ENCODE measurements at regions not wholly inside any gene's neighbourhood (a gene's known extent, or its start where the extent isn't known, plus 50 kb on each side); places are given as distances from the start of the nearest gene placed in this dataset.

DNA sequence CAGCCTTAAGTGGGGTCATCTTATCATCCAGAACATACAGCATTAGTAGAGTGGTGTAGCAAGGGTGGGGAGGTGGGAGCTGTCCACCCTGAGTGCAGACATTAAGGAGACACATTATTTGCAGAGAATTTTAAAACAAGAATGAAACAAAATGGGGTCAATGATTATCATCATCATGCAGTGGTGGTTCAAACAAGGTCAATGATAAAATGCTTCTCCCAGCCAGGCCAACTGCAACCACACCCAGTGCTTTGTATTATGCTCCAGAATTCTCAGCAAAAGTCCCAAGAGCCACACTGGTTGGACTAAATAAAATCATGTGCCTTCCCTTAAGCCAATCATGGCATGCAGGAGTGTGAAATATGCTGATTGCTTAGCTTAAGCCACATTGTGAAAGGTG, 96.7 kb upstream of the FHIT start:
- TF ChIP-seq, protein P1, sequence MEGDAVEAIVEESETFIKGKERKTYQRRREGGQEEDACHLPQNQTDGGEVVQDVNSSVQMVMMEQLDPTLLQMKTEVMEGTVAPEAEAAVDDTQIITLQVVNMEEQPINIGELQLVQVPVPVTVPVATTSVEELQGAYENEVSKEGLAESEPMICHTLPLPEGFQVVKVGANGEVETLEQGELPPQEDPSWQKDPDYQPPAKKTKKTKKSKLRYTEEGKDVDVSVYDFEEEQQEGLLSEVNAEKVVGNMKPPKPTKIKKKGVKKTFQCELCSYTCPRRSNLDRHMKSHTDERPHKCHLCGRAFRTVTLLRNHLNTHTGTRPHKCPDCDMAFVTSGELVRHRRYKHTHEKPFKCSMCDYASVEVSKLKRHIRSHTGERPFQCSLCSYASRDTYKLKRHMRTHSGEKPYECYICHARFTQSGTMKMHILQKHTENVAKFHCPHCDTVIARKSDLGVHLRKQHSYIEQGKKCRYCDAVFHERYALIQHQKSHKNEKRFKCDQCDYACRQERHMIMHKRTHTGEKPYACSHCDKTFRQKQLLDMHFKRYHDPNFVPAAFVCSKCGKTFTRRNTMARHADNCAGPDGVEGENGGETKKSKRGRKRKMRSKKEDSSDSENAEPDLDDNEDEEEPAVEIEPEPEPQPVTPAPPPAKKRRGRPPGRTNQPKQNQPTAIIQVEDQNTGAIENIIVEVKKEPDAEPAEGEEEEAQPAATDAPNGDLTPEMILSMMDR (conservative IDR thresholded peaks at IDR 0.05 in 1 of 2, IDR thresholded peaks at IDR 0.05 in 1 of 2; ENCODE audit: low read depth in 1 of 2, low read length in 2 of 2) = no peak
- Histone ChIP-seq H3K79me2 (ENCODE audit: control insufficient read depth, insufficient read depth, low read length) (no peaks in the 10 kb centered on the region), H3K27me3 (ENCODE audit: control insufficient read depth, insufficient read depth, low read length) (no peaks in the 10 kb centered on the region), H4K20me1 (ENCODE audit: control insufficient read depth, extremely low read depth, insufficient read depth, low read length) (no peaks in the 10 kb centered on the region), H3K4me1 (ENCODE audit: control insufficient read depth, extremely low read depth, insufficient read depth, low read length) (no peaks in the 10 kb centered on the region), H3K9ac (ENCODE audit: insufficient read depth, low read length) (no peak overlapping the region), H3K27ac (ENCODE audit: insufficient read depth, low read length) (no peak overlapping the region), H3K4me2 (ENCODE audit: extremely low read depth, insufficient read depth, low read length) (no peak overlapping the region), H3K9me3 (ENCODE audit: control insufficient read depth, insufficient read depth, low read depth, low read length) (no peaks in the 10 kb centered on the region), H3K36me3 (ENCODE audit: control insufficient read depth, insufficient read depth, low read length) (no peaks in the 10 kb centered on the region), H2AFZ (ENCODE audit: low read length) (no peak overlapping the region), H3K4me3 (replicated peaks in 1 of 4; ENCODE audit: control extremely low read depth in 1 of 4, insufficient read depth in 1 of 4, low read depth in 3 of 4, low read length in 4 of 4) (no peak overlapping the region)
- no peak for DNase-seq (ENCODE audit: low read depth in 2 of 2)

DNA sequence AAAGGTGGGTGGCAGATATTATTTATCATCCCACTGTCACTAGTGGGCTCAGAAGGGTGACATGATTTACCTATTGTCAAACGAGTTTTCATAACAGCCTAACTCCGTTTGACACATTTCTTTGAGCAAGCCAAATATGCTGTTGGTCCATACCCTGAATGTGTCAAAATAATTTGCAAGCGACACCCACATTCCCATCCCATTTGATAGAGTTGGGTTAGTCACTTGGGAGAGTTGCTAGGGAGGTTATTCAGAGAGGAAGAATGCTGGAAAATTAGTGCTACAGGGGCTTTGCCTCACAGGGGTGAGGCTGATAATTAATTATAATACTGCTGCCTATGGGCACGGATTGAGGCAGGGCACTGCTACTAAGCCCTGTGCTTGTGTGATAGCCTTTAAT, 98.5 kb upstream of the FHIT start:
- no peak for DNase-seq (ENCODE audit: low read depth in 2 of 2)
- Histone ChIP-seq H3K4me3 (replicated peaks in 1 of 4; ENCODE audit: control extremely low read depth in 1 of 4, insufficient read depth in 1 of 4, low read depth in 3 of 4, low read length in 4 of 4) (no peak overlapping the region), H3K4me1 (ENCODE audit: control insufficient read depth, extremely low read depth, insufficient read depth, low read length) (no peaks in the 10 kb centered on the region), H4K20me1 (ENCODE audit: control insufficient read depth, extremely low read depth, insufficient read depth, low read length) (no peaks in the 10 kb centered on the region), H3K27ac (ENCODE audit: insufficient read depth, low read length) (no peak overlapping the region), H3K9me3 (ENCODE audit: control insufficient read depth, insufficient read depth, low read depth, low read length) (no peaks in the 10 kb centered on the region), H3K79me2 (ENCODE audit: control insufficient read depth, insufficient read depth, low read length) (no peaks in the 10 kb centered on the region), H3K4me2 (ENCODE audit: extremely low read depth, insufficient read depth, low read length) (no peak overlapping the region), H3K36me3 (ENCODE audit: control insufficient read depth, insufficient read depth, low read length) (no peaks in the 10 kb centered on the region), H3K27me3 (ENCODE audit: control insufficient read depth, insufficient read depth, low read length) (no peaks in the 10 kb centered on the region), H2AFZ (ENCODE audit: low read length) (no peak overlapping the region), H3K9ac (ENCODE audit: insufficient read depth, low read length) (no peak overlapping the region)
- TF ChIP-seq EZH2 (IDR thresholded peaks at IDR 0.05; ENCODE audit: low read length, missing control alignments) = no peak
- TF ChIP-seq, protein P1 (conservative IDR thresholded peaks at IDR 0.05 in 1 of 2, IDR thresholded peaks at IDR 0.05 in 1 of 2; ENCODE audit: low read depth in 1 of 2, low read length in 2 of 2) = no peak

DNA sequence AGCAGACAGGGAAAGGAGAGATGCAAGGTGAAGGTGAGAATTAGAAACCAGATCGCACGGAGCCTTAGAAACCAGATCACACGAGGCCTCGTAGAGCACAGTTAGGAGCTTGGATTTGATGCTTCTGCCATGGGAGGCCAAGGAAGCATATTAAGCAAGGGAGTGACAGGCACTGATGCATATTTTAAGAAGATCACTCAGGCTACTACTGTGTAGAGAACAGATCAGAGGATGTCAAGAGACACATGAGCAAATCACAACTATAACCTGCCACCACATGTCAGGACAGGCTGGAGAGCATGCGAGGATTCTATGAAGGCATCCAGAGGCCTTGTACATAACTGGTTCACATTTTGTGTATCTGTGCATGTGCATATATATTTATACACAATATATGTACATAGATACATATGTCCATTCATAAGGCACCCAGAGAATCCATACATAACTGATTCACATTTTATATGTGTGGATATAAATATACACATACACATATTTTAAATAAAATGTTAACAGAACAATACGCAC, 99.6 kb upstream of the FHIT start:
- Histone ChIP-seq H2AFZ (ENCODE audit: low read length) (no peak overlapping the region), H3K27me3 (ENCODE audit: control insufficient read depth, insufficient read depth, low read length) (no peaks in the 10 kb centered on the region), H3K79me2 (ENCODE audit: control insufficient read depth, insufficient read depth, low read length) (no peaks in the 10 kb centered on the region), H3K9ac (ENCODE audit: insufficient read depth, low read length) (no peak overlapping the region), H3K9me3 (ENCODE audit: control insufficient read depth, insufficient read depth, low read depth, low read length) (no peaks in the 10 kb centered on the region), H3K4me3 (replicated peaks in 1 of 4; ENCODE audit: control extremely low read depth in 1 of 4, insufficient read depth in 1 of 4, low read depth in 3 of 4, low read length in 4 of 4) (no peak overlapping the region), H3K36me3 (ENCODE audit: control insufficient read depth, insufficient read depth, low read length) (no peaks in the 10 kb centered on the region), H3K4me1 (ENCODE audit: control insufficient read depth, extremely low read depth, insufficient read depth, low read length) (no peaks in the 10 kb centered on the region), H3K4me2 (ENCODE audit: extremely low read depth, insufficient read depth, low read length) (no peak overlapping the region), H4K20me1 (ENCODE audit: control insufficient read depth, extremely low read depth, insufficient read depth, low read length) (no peaks in the 10 kb centered on the region), H3K27ac (ENCODE audit: insufficient read depth, low read length) (no peak overlapping the region)
- TF ChIP-seq, protein P1 (conservative IDR thresholded peaks at IDR 0.05 in 1 of 2, IDR thresholded peaks at IDR 0.05 in 1 of 2; ENCODE audit: low read depth in 1 of 2, low read length in 2 of 2) = no peak
- no peak for TF ChIP-seq EZH2 (IDR thresholded peaks at IDR 0.05; ENCODE audit: low read length, missing control alignments)
- no peak for DNase-seq (ENCODE audit: low read depth in 2 of 2)

Measured in fibroblast of lung (primary cell).